HEK293 (cell line): ENCODE measurements at regions not wholly inside any gene's neighbourhood (a gene's known extent, or its start where the extent isn't known, plus 50 kb on each side); places are given as distances from the start of the nearest gene placed in this dataset.

Experiments used
- CTCF ChIA-PET: fragments of 350-600 bp; formaldehyde crosslinking; extraction: SDS; loops from one replicate; lab custom pipeline; 2021; ENCODE audit warnings: antibody characterized with exemption; lab: Yijun Ruan, JAX
- POLR2A ChIA-PET: fragments of 300-600 bp; formaldehyde crosslinking; extraction: SDS; loops from one replicate; lab custom pipeline; 2020; ENCODE audit warnings: antibody characterized with exemption, inconsistent platforms; lab: Yijun Ruan, JAX
- H3K27ac ChIP-seq: fragments of 200-500 bp; sonication (Bioruptor generic); 2 replicates; pipeline ENCODE4 v1.5.1; 2014; ENCODE audit warnings: low read depth, low read length, control low read depth, inconsistent platforms; ENCODE audit errors: extremely low read depth
- H3K36me3 ChIP-seq, 2 experiments: fragments of 200-500 bp in 1 of 2; sonication (Bioruptor generic) in 1 of 2; 1 replicate in 1 of 2; 2 replicates in 1 of 2; pipeline ENCODE4 v1.5.1; 2014 to 2017; ENCODE audit warnings: inconsistent platforms in 2 of 2, low read length in 2 of 2; ENCODE audit not compliant: control insufficient read depth in 2 of 2, insufficient read depth in 1 of 2
- H3K4me1 ChIP-seq: fragments of 200-500 bp; sonication (Bioruptor generic); 2 replicates; pipeline ENCODE4 v1.5.1; 2014; ENCODE audit warnings: mild to moderate bottlenecking, low read length, inconsistent platforms; ENCODE audit not compliant: control insufficient read depth, insufficient read depth
- H3K4me3 ChIP-seq: 2 replicates; pipeline ENCODE4 v1.5.1; 2011; ENCODE audit warnings: low read depth, mild to moderate bottlenecking, control low read depth, low read length, moderate library complexity
- H3K9me3 ChIP-seq: fragments of 200-500 bp; sonication (Bioruptor generic); 2 replicates; pipeline ENCODE4 v1.5.1; 2014; ENCODE audit warnings: low read depth, low read length, inconsistent platforms; ENCODE audit not compliant: control insufficient read depth, insufficient read depth
- ATF2 ChIP-seq: fragments of 450-650 bp; formaldehyde crosslinking; IDR thresholded peaks from 2 replicates; pipeline ENCODE4 v1.5.1; 2016; ENCODE audit warnings: missing biosample characterization, missing genetic modification characterization, low read depth
- EGR2 ChIP-seq: fragments of 450-650 bp; formaldehyde crosslinking; IDR thresholded peaks from 2 replicates; pipeline ENCODE4 v1.5.1; 2016; ENCODE audit warnings: low read depth, missing biosample characterization, missing genetic modification characterization
- OVOL3 ChIP-seq: fragments of 450-650 bp; formaldehyde crosslinking; IDR thresholded peaks from 2 replicates; pipeline ENCODE4 v1.5.1; 2016; ENCODE audit warnings: missing biosample characterization, missing genetic modification characterization
- PRDM1 ChIP-seq: fragments of 450-650 bp; formaldehyde crosslinking; IDR thresholded peaks from 2 replicates; pipeline ENCODE4; 2016; ENCODE audit warnings: missing biosample characterization, missing genetic modification characterization
- PRDM2 ChIP-seq: fragments of 450-650 bp; formaldehyde crosslinking; IDR thresholded peaks from 2 replicates; pipeline ENCODE4 v1.5.1; 2016; ENCODE audit warnings: missing biosample characterization, missing genetic modification characterization, borderline replicate concordance
- PRDM4 ChIP-seq: fragments of 450-650 bp; formaldehyde crosslinking; IDR thresholded peaks from 2 replicates; pipeline ENCODE4 v1.5.1; 2017; ENCODE audit warnings: missing biosample characterization, missing genetic modification characterization
- ZBTB7A ChIP-seq: fragments of 450-650 bp; formaldehyde crosslinking; IDR thresholded peaks from 2 replicates; pipeline ENCODE4 v1.5.1; 2016; ENCODE audit warnings: low read depth, missing biosample characterization, missing genetic modification characterization
- ZNF112 ChIP-seq: fragments of 450-650 bp; formaldehyde crosslinking; IDR thresholded peaks from 2 replicates; pipeline ENCODE4 v1.5.0; 2017; ENCODE audit warnings: missing biosample characterization, missing genetic modification characterization
- ZNF114 ChIP-seq: fragments of 450-650 bp; formaldehyde crosslinking; IDR thresholded peaks from 2 replicates; pipeline ENCODE4 v1.5.0; 2017; ENCODE audit warnings: missing biosample characterization, missing genetic modification characterization
- ZNF132 ChIP-seq: fragments of 450-650 bp; formaldehyde crosslinking; IDR thresholded peaks from 2 replicates; pipeline ENCODE4 v1.5.1; 2017; ENCODE audit warnings: missing biosample characterization, missing genetic modification characterization, borderline replicate concordance
- ZNF140 ChIP-seq: fragments of 450-650 bp; formaldehyde crosslinking; IDR thresholded peaks from 2 replicates; pipeline ENCODE4 v1.5.1; 2016; ENCODE audit warnings: missing biosample characterization, missing genetic modification characterization
- ZNF248 ChIP-seq: fragments of 450-650 bp; formaldehyde crosslinking; IDR thresholded peaks from 2 replicates; pipeline ENCODE4 v1.5.1; 2017; ENCODE audit warnings: missing biosample characterization, missing genetic modification characterization
- ZNF350 ChIP-seq: fragments of 450-650 bp; formaldehyde crosslinking; IDR thresholded peaks from 2 replicates; pipeline ENCODE4 v1.5.0; 2017; ENCODE audit warnings: missing biosample characterization, mild to moderate bottlenecking, missing genetic modification characterization
- ZNF449 ChIP-seq: fragments of 450-650 bp; formaldehyde crosslinking; IDR thresholded peaks from 2 replicates; pipeline ENCODE4 v1.5.1; 2017; ENCODE audit warnings: missing biosample characterization, mild to moderate bottlenecking, missing genetic modification characterization, moderate library complexity
- ZNF530 ChIP-seq: fragments of 450-650 bp; formaldehyde crosslinking; IDR thresholded peaks from 2 replicates; pipeline ENCODE4 v1.5.1; 2016; ENCODE audit warnings: low read depth, missing biosample characterization, missing genetic modification characterization
- ZNF548 ChIP-seq: fragments of 450-650 bp; formaldehyde crosslinking; IDR thresholded peaks from 2 replicates; pipeline ENCODE4 v1.5.1; 2016; ENCODE audit warnings: missing biosample characterization, missing genetic modification characterization
- ZNF549 ChIP-seq: fragments of 450-650 bp; IDR thresholded peaks from 2 replicates; pipeline ENCODE4 v1.5.1; 2018; ENCODE audit warnings: missing biosample characterization, missing genetic modification characterization, mild to moderate bottlenecking, inconsistent platforms, moderate library complexity
- ZNF596 ChIP-seq: fragments of 450-650 bp; IDR thresholded peaks from 2 replicates; pipeline ENCODE4 v1.5.0; 2018; ENCODE audit warnings: missing biosample characterization, mild to moderate bottlenecking, missing genetic modification characterization, moderate library complexity
- ZNF621 ChIP-seq: fragments of 450-650 bp; formaldehyde crosslinking; IDR thresholded peaks from 2 replicates; pipeline ENCODE4 v1.5.1; 2017; ENCODE audit warnings: missing biosample characterization, missing genetic modification characterization
- ZNF629 ChIP-seq: fragments of 450-650 bp; formaldehyde crosslinking; IDR thresholded peaks from 2 replicates; pipeline ENCODE4 v1.5.1; 2017; ENCODE audit warnings: missing biosample characterization, missing genetic modification characterization
- ZNF768 ChIP-seq: fragments of 450-650 bp; formaldehyde crosslinking; IDR thresholded peaks from 2 replicates; pipeline ENCODE4 v1.5.1; 2018; ENCODE audit warnings: missing biosample characterization, mild to moderate bottlenecking, missing genetic modification characterization
- ZNF837 ChIP-seq: fragments of 450-650 bp; formaldehyde crosslinking; IDR thresholded peaks from 2 replicates; pipeline ENCODE4 v1.5.1; 2016; ENCODE audit warnings: missing biosample characterization, missing genetic modification characterization
- ZSCAN23 ChIP-seq: fragments of 450-650 bp; formaldehyde crosslinking; IDR thresholded peaks from 2 replicates; pipeline ENCODE4 v1.5.1; 2016; ENCODE audit warnings: missing biosample characterization, missing genetic modification characterization
- TF ChIP-seq, protein P1 (sequence below): fragments of 450-650 bp; formaldehyde crosslinking; IDR thresholded peaks from 2 replicates; pipeline ENCODE4 v1.5.1; 2017; ENCODE audit warnings: missing biosample characterization, missing genetic modification characterization

GRCh38 chr5:33329891-33330290 lies 110.9 kb upstream of the TARS1 start (continued):
- TF ChIP-seq ZNF449 (tag by site-specific recombination) (no peak), ATF2 (tag by site-specific recombination) (no peak), ZNF548 (tag by site-specific recombination) (no peak), ZNF530 (no peak), ZBTB7A (no peak), OVOL3 (no peak), ZNF768 (tag by site-specific recombination) (no peak), ZNF549 (tag by site-specific recombination) (no peak)
- TF ChIP-seq, protein P1, sequence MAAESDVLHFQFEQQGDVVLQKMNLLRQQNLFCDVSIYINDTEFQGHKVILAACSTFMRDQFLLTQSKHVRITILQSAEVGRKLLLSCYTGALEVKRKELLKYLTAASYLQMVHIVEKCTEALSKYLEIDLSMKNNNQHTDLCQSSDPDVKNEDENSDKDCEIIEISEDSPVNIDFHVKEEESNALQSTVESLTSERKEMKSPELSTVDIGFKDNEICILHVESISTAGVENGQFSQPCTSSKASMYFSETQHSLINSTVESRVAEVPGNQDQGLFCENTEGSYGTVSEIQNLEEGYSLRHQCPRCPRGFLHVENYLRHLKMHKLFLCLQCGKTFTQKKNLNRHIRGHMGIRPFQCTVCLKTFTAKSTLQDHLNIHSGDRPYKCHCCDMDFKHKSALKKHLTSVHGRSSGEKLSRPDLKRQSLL (tag by site-specific recombination) = no peak
- TF ChIP-seq, all 188 proteins: peak for 0

DNA sequence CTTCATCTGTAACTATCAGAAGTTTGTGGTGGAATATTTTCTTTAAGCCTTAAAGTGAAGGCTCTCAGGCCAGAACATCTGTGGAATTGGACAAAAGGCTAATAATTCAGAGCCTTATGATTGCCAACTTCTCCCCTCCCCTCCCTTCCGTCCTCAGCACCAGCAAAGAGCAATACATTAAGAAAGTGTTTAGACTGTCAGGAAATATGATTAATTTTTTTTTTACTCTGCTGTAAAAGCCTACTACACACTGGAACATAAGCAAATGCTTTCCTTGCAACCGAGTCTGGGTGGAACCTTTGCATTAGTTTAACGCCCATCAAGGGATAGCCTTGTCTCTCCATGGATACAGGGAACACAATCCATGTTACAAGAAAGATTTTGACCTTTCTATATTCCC lies 110.3 kb upstream of the TARS1 start:
- CTCF ChIA-PET = interaction anchor here (1.0 kb wide), 1 partner anchor 18 kb away, joined by 3 read pairs; no protein-coding TSS in a partner anchor
- Histone ChIP-seq H3K9me3 (no peaks in the 10 kb centered on the region; the same call in 1 of the 2 replicates), H3K36me3 (no peaks in the 10 kb centered on the region), H3K27ac (no peak overlapping the region), H3K4me3 (no peak overlapping the region), H3K4me1 (peaks cover 12% of the 10 kb centered on the region)
- POLR2A ChIA-PET = no interaction called here
- TF ChIP-seq ZNF629 (tag by site-specific recombination) (no peak), ZNF112 (tag by site-specific recombination) (no peak), ZNF140 (tag by site-specific recombination) (no peak), ZNF248 (tag by site-specific recombination) (no peak), ZNF132 (tag by site-specific recombination) (no peak), ZSCAN23 (no peak), PRDM2 (tag by site-specific recombination) (no peak), PRDM1 (tag by site-specific recombination) (no peak), ZNF837 (tag by site-specific recombination) (no peak), PRDM4 (tag by site-specific recombination) (no peak), EGR2 (tag by site-specific recombination) (no peak), ZNF596 (tag by site-specific recombination) (no peak), ZNF621 (tag by site-specific recombination) (no peak), ZNF114 (tag by site-specific recombination) (no peak), ZNF350 (tag by site-specific recombination) (no peak)
